CD4-positive, alpha-beta T cell (primary cell): ENCODE measurements at regions not wholly inside any gene's neighbourhood (a gene's known extent, or its start where the extent isn't known, plus 50 kb on each side); places are given as distances from the start of the nearest gene placed in this dataset.

ENCODE experiments used
- ATAC-seq: fragments of 200-7000 bp; cut with Tn5 transposase; one replicate; pipeline ENCODE4 v1.10.0; 2022; ENCODE audit warnings: mild to moderate bottlenecking; ENCODE audit not compliant: poor library complexity
- CTCF ChIA-PET: fragments of 350-600 bp; sonication (Branson Sonifier 250); formaldehyde crosslinking; loops from one replicate; lab custom pipeline; 2021; ENCODE audit warnings: antibody characterized with exemption, inconsistent platforms; lab: Charles Lee
- POLR2A ChIA-PET: fragments of 350-600 bp; sonication (Branson Sonifier 250); formaldehyde crosslinking; loops from one replicate; lab custom pipeline; 2021; ENCODE audit warnings: antibody characterized with exemption, inconsistent platforms; lab: Charles Lee
- DNase-seq, 14 experiments: peaks; one replicate each; pipeline ENCODE4 v3.0.0-alpha.2; 2013 to 2020; ENCODE audit warnings: mixed read lengths in 2 of 14
- H3K27ac ChIP-seq, 2 donors: one replicate each; pipeline versions ENCODE4 v1.5.1 to v1.7.0; 2013; ENCODE audit warnings: low read length in 2 of 2, low read depth in 1 of 2, mild to moderate bottlenecking in 1 of 2
- H3K27me3 ChIP-seq, 2 experiments: 1 replicate in 1 of 2; 2 replicates in 1 of 2; pipeline versions ENCODE4 v1.6.1 to v1.7.0; 2013; ENCODE audit warnings: low read length in 2 of 2, control low read depth in 1 of 2, mild to moderate bottlenecking in 1 of 2, moderate library complexity in 1 of 2; ENCODE audit not compliant: insufficient read depth in 2 of 2, control insufficient read depth in 1 of 2
- H3K36me3 ChIP-seq: one replicate; pipeline ENCODE4 v1.6.1; 2013; ENCODE audit warnings: low read length, control low read depth; ENCODE audit not compliant: insufficient read depth
- H3K4me1 ChIP-seq: one replicate; pipeline ENCODE4 v1.6.1; 2013; ENCODE audit warnings: low read length, control low read depth; ENCODE audit not compliant: insufficient read depth
- H3K4me3 ChIP-seq: one replicate; pipeline ENCODE4 v1.5.1; 2013; ENCODE audit warnings: mild to moderate bottlenecking, low read length, moderate library complexity
- H3K9me3 ChIP-seq, 2 experiments: 1 replicate in 1 of 2; 2 replicates in 1 of 2; pipeline versions ENCODE4 v1.6.1 to v1.7.0; 2013; ENCODE audit warnings: low read length in 2 of 2, mild to moderate bottlenecking in 2 of 2, control low read depth in 1 of 2, moderate library complexity in 1 of 2; ENCODE audit not compliant: control insufficient read depth in 1 of 2, insufficient read depth in 1 of 2
- H3K27ac Mint-ChIP-seq: one replicate; pipeline ENCODE4 v1.8.0; 2020; ENCODE audit warnings: mixed read lengths
- H3K27me3 Mint-ChIP-seq: one replicate; pipeline ENCODE4 v1.8.0; 2021; ENCODE audit warnings: mixed read lengths
- H3K36me3 Mint-ChIP-seq: one replicate; pipeline ENCODE4 v1.8.0; 2021; ENCODE audit warnings: low read depth, mixed read lengths
- H3K4me1 Mint-ChIP-seq: one replicate; pipeline ENCODE4 v1.8.0; 2021; ENCODE audit warnings: low read depth, mixed read lengths
- H3K4me3 Mint-ChIP-seq: one replicate; pipeline ENCODE4 v1.8.0; 2020; ENCODE audit warnings: mild to moderate bottlenecking, mixed read lengths
- H3K9me3 Mint-ChIP-seq: one replicate; pipeline ENCODE4 v1.8.0; 2020; ENCODE audit warnings: mixed read lengths
- intact Hi-C, 2 experiments: fragments of 100-400 bp; cut with DNase I in 1 of 2; cut with micrococcal nuclease in 1 of 2; formaldehyde crosslinking; loops; one replicate each; pipeline versions ENCODE4 v1.15.1 to v1.9.0; 2023 to 2025; cut with DNase I, micrococcal nuclease
- TF ChIP-seq, protein P1 (sequence below): fragments of 200-600 bp; IDR thresholded peaks from one replicate; pipeline ENCODE4 v1.8.0; 2022; ENCODE audit warnings: antibody characterized with exemption, mild to moderate bottlenecking

DNA sequence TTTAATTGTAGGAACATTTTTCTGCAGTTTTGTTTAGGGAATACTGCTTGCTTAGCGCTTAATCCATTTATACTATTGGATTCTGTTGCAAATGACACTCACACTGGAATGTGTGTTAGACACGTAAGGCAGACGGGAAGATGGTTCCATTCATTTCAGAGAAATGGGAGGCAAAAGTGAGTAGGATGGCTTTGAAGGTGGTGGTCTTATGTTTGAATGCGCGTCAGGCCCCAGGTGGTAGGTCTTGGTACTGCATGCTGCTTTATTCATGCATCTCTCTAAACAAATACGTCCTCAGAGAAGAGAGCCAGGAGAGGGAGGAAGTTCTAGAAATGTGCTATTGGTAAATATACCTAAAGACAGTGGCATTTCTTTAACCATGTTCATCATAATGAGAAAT, 997.6 kb upstream of the RBFOX1 start:
- intact Hi-C loops, result no loop called here
- no peaks in the 10 kb centered on the region for H3K36me3 Mint-ChIP-seq
- H3K9me3 ChIP-seq, result peaks cover 0 to 9% of the 10 kb centered on the region in 2 experiments
- no peak overlapping the region for H3K4me3 ChIP-seq
- no peak overlapping the region for H3K27ac Mint-ChIP-seq
- H3K27me3 Mint-ChIP-seq, result no peaks in the 10 kb centered on the region
- no peaks in the 10 kb centered on the region for H3K4me1 Mint-ChIP-seq
- no peaks in the 10 kb centered on the region for H3K36me3 ChIP-seq
- no peak for ATAC-seq
- no peak for DNase-seq
- no peak overlapping the region for H3K4me3 Mint-ChIP-seq
- POLR2A ChIA-PET, result no interaction called here
- H3K27me3 ChIP-seq, result no peaks in the 10 kb centered on the region
- TF ChIP-seq, protein P1, sequence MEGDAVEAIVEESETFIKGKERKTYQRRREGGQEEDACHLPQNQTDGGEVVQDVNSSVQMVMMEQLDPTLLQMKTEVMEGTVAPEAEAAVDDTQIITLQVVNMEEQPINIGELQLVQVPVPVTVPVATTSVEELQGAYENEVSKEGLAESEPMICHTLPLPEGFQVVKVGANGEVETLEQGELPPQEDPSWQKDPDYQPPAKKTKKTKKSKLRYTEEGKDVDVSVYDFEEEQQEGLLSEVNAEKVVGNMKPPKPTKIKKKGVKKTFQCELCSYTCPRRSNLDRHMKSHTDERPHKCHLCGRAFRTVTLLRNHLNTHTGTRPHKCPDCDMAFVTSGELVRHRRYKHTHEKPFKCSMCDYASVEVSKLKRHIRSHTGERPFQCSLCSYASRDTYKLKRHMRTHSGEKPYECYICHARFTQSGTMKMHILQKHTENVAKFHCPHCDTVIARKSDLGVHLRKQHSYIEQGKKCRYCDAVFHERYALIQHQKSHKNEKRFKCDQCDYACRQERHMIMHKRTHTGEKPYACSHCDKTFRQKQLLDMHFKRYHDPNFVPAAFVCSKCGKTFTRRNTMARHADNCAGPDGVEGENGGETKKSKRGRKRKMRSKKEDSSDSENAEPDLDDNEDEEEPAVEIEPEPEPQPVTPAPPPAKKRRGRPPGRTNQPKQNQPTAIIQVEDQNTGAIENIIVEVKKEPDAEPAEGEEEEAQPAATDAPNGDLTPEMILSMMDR, result no peak
- CTCF ChIA-PET, result no interaction called here
- H3K4me1 ChIP-seq, result no peaks in the 10 kb centered on the region
- peaks cover 5% of the 10 kb centered on the region for H3K9me3 Mint-ChIP-seq
- no peak overlapping the region for H3K27ac ChIP-seq

DNA sequence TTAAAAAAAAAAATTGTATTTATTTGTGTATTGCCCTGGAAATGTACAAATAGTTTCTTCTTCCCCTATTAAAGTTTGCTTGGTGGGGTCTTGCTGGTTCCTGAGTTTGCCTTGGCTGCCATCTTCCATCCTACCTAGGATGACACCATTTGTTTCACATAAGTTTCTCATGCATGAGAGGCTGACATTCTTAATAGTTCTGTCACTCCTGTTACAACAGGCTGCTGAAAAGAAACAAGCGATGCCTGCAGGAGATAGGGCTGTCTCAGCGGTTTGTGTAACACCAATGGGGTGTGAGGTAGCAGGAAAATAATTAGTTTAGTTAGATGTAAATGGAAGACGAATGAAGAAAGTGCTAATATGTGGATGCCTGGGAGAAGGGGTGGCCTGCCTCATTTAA, 1000.9 kb upstream of the RBFOX1 start:
- Histone ChIP-seq H3K27me3 (no peaks in the 10 kb centered on the region), H3K27ac (no peak overlapping the region), H3K9me3 (peaks cover 0 to 10% of the 10 kb centered on the region in 2 experiments), H3K36me3 (no peaks in the 10 kb centered on the region), H3K4me1 (no peaks in the 10 kb centered on the region), H3K4me3 (no peak overlapping the region)
- intact Hi-C loops, result no loop called here
- H3K4me1 Mint-ChIP-seq, result no peaks in the 10 kb centered on the region
- no peak for DNase-seq
- no peaks in the 10 kb centered on the region for H3K36me3 Mint-ChIP-seq
- H3K27me3 Mint-ChIP-seq, result no peaks in the 10 kb centered on the region
- TF ChIP-seq, protein P1, result no peak
- no peak for ATAC-seq
- H3K4me3 Mint-ChIP-seq, result no peak overlapping the region
- peaks cover 6% of the 10 kb centered on the region for H3K9me3 Mint-ChIP-seq
- no peak overlapping the region for H3K27ac Mint-ChIP-seq
- ChIA-PET CTCF (no interaction called here), POLR2A (no interaction called here)

DNA sequence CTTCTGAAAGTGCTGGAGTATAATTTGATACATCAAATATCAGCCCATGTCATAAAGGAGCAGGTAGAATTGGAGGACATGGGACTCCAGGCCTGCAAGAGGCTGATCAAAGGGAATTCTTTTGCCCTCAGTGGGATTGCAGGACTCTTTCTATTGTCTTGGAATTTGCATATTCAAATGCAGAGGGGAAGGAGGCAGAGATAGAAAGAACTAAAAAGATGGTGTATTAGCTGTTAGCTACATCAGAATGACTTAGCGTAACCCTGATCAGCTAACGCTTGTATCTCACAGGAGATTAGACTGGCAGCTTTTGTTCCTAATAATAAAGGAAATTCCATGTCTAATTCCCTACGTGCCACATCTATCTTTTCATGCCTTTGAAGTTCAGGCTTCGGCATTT, 1014.7 kb upstream of the RBFOX1 start:
- no peak overlapping the region for H3K4me3 Mint-ChIP-seq
- ATAC-seq (no peak), DNase-seq (no peak)
- Histone ChIP-seq H3K27me3 (no peaks in the 10 kb centered on the region), H3K4me3 (no peak overlapping the region), H3K27ac (no peak overlapping the region), H3K9me3 (peaks cover 0 to 8% of the 10 kb centered on the region in 2 experiments), H3K36me3 (no peaks in the 10 kb centered on the region), H3K4me1 (no peaks in the 10 kb centered on the region)
- TF ChIP-seq, protein P1, result no peak
- H3K36me3 Mint-ChIP-seq, result no peaks in the 10 kb centered on the region
- ChIA-PET POLR2A (no interaction called here), CTCF (no interaction called here)
- no peak overlapping the region for H3K27ac Mint-ChIP-seq
- H3K4me1 Mint-ChIP-seq, result no peaks in the 10 kb centered on the region
- H3K9me3 Mint-ChIP-seq, result peaks cover 8% of the 10 kb centered on the region
- intact Hi-C loops, result no loop called here
- H3K27me3 Mint-ChIP-seq, result no peaks in the 10 kb centered on the region
